ENCODE measurements at regions not wholly inside any gene's neighbourhood (a gene's known extent, or its start where the extent isn't known, plus 50 kb on each side); places are given as distances from the start of the nearest gene placed in this dataset.
"Not testable (repeated sequence)": the region's sequence is repeated elsewhere in the genome, so short reads cannot be mapped to it uniquely, and the experiment has no call there.

- no peak for DNase-seq
These were observed 115.0 kb downstream of the CEP44 start for GRCh38 chr4:174398728-174399127.

- DNase-seq = no peak
These were observed 113.8 kb downstream of the CEP44 start for GRCh38 chr4:174397366-174398155.

DNA sequence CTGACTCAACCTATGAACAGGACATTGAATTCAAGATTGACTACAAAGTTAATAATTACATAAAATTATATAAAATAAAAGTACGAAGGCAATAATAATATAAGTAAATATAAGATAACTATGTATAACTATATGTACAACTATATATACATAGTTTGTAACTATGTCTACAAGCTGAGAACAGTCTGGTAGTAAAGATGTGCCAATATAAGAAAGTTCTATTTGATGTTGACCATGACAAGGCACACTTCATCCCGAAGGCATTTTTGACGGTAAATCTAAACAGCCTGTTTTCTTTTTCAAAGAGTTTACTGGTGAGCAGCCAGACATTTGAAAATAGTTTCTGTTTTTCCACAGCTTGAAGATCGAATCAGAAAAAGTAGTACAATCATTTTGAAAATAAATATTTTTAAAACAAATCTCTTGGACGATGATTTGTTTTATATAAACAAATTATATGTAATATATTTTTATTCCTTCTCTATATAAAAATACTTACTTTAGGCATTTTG, 112.9 kb downstream of the CEP44 start:
- DNase-seq = no peak

- no peak for DNase-seq
These were observed 111.2 kb downstream of the CEP44 start for GRCh38 chr4:174394915-174395314.

DNA sequence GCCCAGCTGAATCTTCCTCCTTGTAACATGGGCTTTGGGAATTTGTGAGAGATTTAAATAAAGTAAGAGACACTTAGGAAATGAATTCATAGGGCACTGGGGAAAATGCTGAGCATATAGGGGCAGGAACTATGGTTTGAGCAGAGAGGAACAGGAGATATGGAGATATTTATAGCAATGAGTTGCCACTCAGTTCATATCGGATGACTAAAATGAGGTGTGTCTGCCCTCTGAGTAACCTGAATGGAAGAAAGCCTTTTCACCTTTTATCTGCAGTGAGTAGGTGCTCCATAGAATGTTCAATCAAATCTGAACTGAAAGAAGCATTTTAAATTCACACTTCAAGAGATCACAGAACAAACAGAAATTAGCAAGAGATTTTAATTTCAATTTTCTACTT, 105.7 kb downstream of the CEP44 start:
- no peak for DNase-seq

DNA sequence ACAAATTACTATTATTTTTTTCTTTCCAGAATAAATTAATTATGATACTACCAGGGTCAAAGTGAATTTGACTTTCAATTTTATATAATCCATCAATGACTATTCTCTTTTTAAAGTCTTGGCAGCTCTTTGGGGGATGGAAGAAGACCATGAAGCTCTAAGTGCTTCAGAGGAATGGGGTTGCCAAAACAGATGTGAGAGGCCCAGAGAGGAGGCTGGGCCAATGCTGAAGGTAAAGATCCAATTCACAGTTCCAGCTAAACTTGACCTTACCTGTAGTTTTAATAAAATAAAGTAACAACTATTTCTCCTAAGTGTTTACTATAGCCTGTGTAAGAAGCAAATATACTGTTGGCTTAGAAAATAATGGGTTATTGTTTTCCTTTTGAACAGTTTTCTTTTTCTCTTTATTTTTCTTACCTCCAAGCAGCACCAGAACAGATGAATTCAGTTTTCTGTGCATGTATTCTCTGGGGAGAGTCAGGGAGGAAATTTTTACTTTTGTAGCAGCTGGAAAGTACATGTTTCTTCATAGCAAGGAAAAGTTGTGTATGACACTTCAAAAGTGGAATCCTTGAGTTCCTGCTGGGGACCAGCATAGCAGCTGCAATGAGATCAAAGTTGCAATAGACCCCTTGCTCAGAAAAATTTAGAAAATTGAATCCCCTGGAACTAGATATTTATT, 104.9 kb downstream of the CEP44 start:
- no peak for DNase-seq

DNA sequence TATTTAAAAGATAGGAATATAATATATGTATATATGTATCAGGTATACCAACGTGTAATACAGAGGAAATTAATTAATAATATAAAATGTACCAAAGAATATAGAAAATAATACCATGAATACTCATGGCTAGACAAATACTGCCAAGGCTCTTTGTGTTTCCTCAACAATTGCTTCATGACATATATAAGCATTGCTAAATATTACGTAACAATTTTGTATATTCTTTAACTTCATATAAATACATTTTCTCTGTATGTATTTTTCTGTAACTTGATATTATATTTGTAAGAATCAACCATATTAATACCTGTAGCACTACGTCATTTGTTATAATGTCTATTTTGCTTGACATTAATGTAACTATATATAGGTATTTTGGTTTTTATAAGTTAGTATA, 104.0 kb downstream of the CEP44 start:
- no peak for DNase-seq

GRCh38 chr4:174387143-174387542, 103.4 kb downstream of the CEP44 start:
- no peak for DNase-seq

DNA sequence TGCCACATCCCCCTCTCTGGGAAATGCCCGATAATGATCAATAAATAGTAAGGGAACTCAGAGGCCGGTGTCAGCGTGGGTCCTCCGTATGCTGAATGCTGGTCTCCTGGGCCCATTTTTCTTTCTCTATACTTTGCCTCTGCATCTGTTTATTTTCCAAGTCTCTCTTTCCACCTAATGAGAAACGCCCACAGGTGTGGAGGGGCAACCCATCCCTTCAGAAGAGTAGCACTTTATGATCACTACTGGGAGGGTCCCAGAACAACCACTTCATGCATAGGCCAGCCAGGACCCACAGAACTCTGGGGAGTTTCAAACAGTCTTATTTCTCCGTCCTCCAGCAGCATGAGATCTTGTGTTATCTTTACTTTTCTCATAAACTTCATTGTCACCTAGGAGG, 100.1 kb downstream of the CEP44 start:
- DNase-seq = no peak

GRCh38 chr4:174382938-174383605, 99.4 kb downstream of the CEP44 start:
- DNase-seq = not testable (repeated sequence)

Data from stimulated activated CD4-positive, alpha-beta T cell treated with anti-CD3 and anti-CD28 coated beads, Interleukin-1b, Interleukin-23, amount 100 ng/mL, for 48 hours (primary cell).